HEK293T (cell line): ENCODE measurements at regions not wholly inside any gene's neighbourhood (a gene's known extent, or its start where the extent isn't known, plus 50 kb on each side); places are given as distances from the start of the nearest gene placed in this dataset.

Source experiments
- BHLHE40 ChIP-seq: fragments of 450-650 bp; IDR thresholded peaks from 2 replicates; pipeline ENCODE4 v1.6.1; 2016; ENCODE audit warnings: mild to moderate bottlenecking, moderate library complexity, borderline replicate concordance
- CTBP1 ChIP-seq: fragments of 450-650 bp; IDR thresholded peaks from 2 replicates; pipeline ENCODE4 v1.6.1; 2016; ENCODE audit warnings: borderline replicate concordance
- ELF4 ChIP-seq: fragments of 450-650 bp; IDR thresholded peaks from 2 replicates; pipeline ENCODE4 v1.6.1; 2017; ENCODE audit warnings: antibody characterized with exemption
- FOXK2 ChIP-seq: fragments of 450-650 bp; IDR thresholded peaks from 2 replicates; pipeline ENCODE4 v1.6.1; 2016; ENCODE audit warnings: mild to moderate bottlenecking
- FOXM1 ChIP-seq: fragments of 450-650 bp; IDR thresholded peaks from 2 replicates; pipeline ENCODE4 v1.6.1; 2017; ENCODE audit warnings: mild to moderate bottlenecking, borderline replicate concordance
- NFRKB ChIP-seq: fragments of 450-650 bp; IDR thresholded peaks from 2 replicates; pipeline ENCODE4 v1.6.1; 2016; ENCODE audit warnings: mild to moderate bottlenecking, moderate library complexity
- SP1 ChIP-seq: fragments of 450-650 bp; IDR thresholded peaks from 2 replicates; pipeline ENCODE4 v1.6.1; 2017
- SUZ12 ChIP-seq: fragments of 450-650 bp; IDR thresholded peaks from 2 replicates; pipeline ENCODE4 v1.6.1; 2016; ENCODE audit warnings: mild to moderate bottlenecking
- ZNF384 ChIP-seq: fragments of 450-650 bp; IDR thresholded peaks from 2 replicates; pipeline ENCODE4 v1.6.1; 2016
- TF ChIP-seq, protein P1 (sequence below): fragments of 450-650 bp; IDR thresholded peaks from 2 replicates; pipeline ENCODE4 v1.6.1; 2016

DNA sequence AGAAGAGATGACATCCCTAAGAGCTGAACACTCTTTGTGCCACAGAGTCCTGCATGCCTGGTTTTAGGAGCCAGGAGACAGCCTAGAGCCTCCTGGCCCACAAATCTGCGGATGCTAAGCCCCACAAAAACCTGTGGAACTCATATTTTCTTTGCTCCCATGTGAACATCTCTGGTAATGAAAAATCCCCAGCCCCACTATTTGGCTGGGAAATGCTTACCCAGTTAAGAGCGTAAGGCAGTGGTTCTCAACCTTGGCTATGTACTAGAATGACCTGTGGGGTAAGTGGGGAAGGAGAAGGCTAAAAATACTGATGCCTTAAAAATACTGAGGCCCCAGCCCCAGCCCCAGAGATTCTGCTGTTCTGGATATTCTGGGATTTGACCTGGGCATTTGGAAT, 208.1 kb downstream of the EN1 start:
- TF ChIP-seq CTBP1 (no peak), SUZ12 (no peak), BHLHE40 (no peak), NFRKB (no peak), SP1 (no peak), FOXK2 (no peak), ZNF384 (no peak), ELF4 (no peak), FOXM1 (no peak)
- TF ChIP-seq, protein P1, sequence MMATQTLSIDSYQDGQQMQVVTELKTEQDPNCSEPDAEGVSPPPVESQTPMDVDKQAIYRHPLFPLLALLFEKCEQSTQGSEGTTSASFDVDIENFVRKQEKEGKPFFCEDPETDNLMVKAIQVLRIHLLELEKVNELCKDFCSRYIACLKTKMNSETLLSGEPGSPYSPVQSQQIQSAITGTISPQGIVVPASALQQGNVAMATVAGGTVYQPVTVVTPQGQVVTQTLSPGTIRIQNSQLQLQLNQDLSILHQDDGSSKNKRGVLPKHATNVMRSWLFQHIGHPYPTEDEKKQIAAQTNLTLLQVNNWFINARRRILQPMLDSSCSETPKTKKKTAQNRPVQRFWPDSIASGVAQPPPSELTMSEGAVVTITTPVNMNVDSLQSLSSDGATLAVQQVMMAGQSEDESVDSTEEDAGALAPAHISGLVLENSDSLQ, result no peak
